ENCODE measurements at regions not wholly inside any gene's neighbourhood (a gene's known extent, or its start where the extent isn't known, plus 50 kb on each side); places are given as distances from the start of the nearest gene placed in this dataset.

GRCh38 chr11:16685914-16686313, 52.5 kb upstream of the C11orf58 start:
- no peak for DNase-seq (ENCODE audit: low spot score)

GRCh38 chr11:16678466-16679116, 59.9 kb upstream of the C11orf58 start:
- no peak for DNase-seq (ENCODE audit: low spot score)

- no peak for DNase-seq (ENCODE audit: low spot score)
Measured at GRCh38 chr11:16669799-16670415, 68.5 kb upstream of the C11orf58 start.

GRCh38 chr11:16632295-16633200, 105.9 kb upstream of the C11orf58 start:
- DNase-seq (ENCODE audit: low spot score) = peak; percentile 40

GRCh38 chr11:16630651-16631050, 107.8 kb upstream of the C11orf58 start:
- DNase-seq (ENCODE audit: low spot score) = no peak

- no peak for DNase-seq (ENCODE audit: low spot score)
Measured at GRCh38 chr11:16618431-16618830, 120.0 kb upstream of the C11orf58 start.

GRCh38 chr11:16615480-16615879, 123.0 kb upstream of the C11orf58 start:
- DNase-seq (ENCODE audit: low spot score) = no peak

- peak; percentile 84 for DNase-seq (ENCODE audit: low spot score)
Measured at GRCh38 chr11:16613512-16614381, 124.7 kb upstream of the C11orf58 start.

- no peak for DNase-seq (ENCODE audit: low spot score)
Measured at GRCh38 chr11:16613262-16613511, 125.3 kb upstream of the C11orf58 start.

GRCh38 chr11:16612566-16613261, 125.7 kb upstream of the C11orf58 start:
- no peak for DNase-seq (ENCODE audit: low spot score)

- DNase-seq (ENCODE audit: low spot score) = peak; percentile 6
Measured at GRCh38 chr11:16611926-16612565, 126.4 kb upstream of the C11orf58 start.

- no peak for DNase-seq (ENCODE audit: low spot score)
Measured at GRCh38 chr11:16611401-16611921, 127.0 kb upstream of the C11orf58 start.

GRCh38 chr11:16610738-16611388, 127.6 kb upstream of the C11orf58 start:
- DNase-seq (ENCODE audit: low spot score) = no peak

- no peak for DNase-seq (ENCODE audit: low spot score)
Measured at GRCh38 chr11:16610213-16610737, 128.2 kb upstream of the C11orf58 start.

GRCh38 chr11:16609769-16610168, 128.7 kb upstream of the C11orf58 start:
- no peak for DNase-seq (ENCODE audit: low spot score)

GRCh38 chr11:16607675-16608644, 130.5 kb upstream of the C11orf58 start:
- DNase-seq (ENCODE audit: low spot score) = no peak

GRCh38 chr11:16606784-16607674, 131.4 kb upstream of the C11orf58 start:
- no peak for DNase-seq (ENCODE audit: low spot score)

Measured in NAMALWA (cell line).